Neural progenitor cell (in vitro differentiated cells): ENCODE measurements at regions not wholly inside any gene's neighbourhood (a gene's known extent, or its start where the extent isn't known, plus 50 kb on each side); places are given as distances from the start of the nearest gene placed in this dataset.

Source experiments
- DNase-seq: peaks from one replicate; pipeline ENCODE4 v3.0.0-alpha.2; 2016; ENCODE audit warnings: low spot score
- H2AFZ ChIP-seq: fragments of 200-600 bp; sonication (generic); replicated peaks from 2 replicates; pipeline ENCODE4 v1.6.1; 2016; ENCODE audit warnings: antibody characterized with exemption
- H3F3A ChIP-seq: fragments of 200-600 bp; sonication (generic); 2 replicates; pipeline ENCODE4 v1.6.1; 2016; ENCODE audit warnings: antibody characterized with exemption, low read depth
- H3K27ac ChIP-seq: fragments of 200-600 bp; sonication (generic); 2 replicates; pipeline ENCODE4 v1.5.1; 2016; ENCODE audit warnings: mild to moderate bottlenecking
- H3K27me3 ChIP-seq: fragments of 200-600 bp; sonication (generic); 2 replicates; pipeline ENCODE4 v1.6.1; 2016; ENCODE audit warnings: mild to moderate bottlenecking, moderate library complexity
- H3K36me3 ChIP-seq: fragments of 200-600 bp; sonication (generic); 2 replicates; pipeline ENCODE4 v1.5.1; 2016
- H3K4me1 ChIP-seq: fragments of 200-600 bp; sonication (generic); 2 replicates; pipeline ENCODE4 v1.6.1; 2016; ENCODE audit warnings: mixed run types
- H3K4me2 ChIP-seq: fragments of 200-600 bp; sonication (generic); 2 replicates; pipeline ENCODE4 v1.6.1; 2016
- H3K4me3 ChIP-seq: fragments of 200-600 bp; sonication (generic); 2 replicates; pipeline ENCODE4 v1.5.1; 2016
- H3K79me2 ChIP-seq: fragments of 200-600 bp; sonication (generic); 2 replicates; pipeline ENCODE4 v1.6.1; 2016; ENCODE audit warnings: low read depth
- H3K9ac ChIP-seq: fragments of 200-600 bp; sonication (generic); 2 replicates; pipeline ENCODE4 v1.6.1; 2016
- H3K9me3 ChIP-seq: fragments of 200-600 bp; sonication (generic); 2 replicates; pipeline ENCODE4 v1.5.1; 2016; ENCODE audit warnings: low read depth
- H4K20me1 ChIP-seq: fragments of 200-600 bp; sonication (generic); 2 replicates; pipeline ENCODE4 v1.6.1; 2016; ENCODE audit warnings: low read depth
- H3K27ac Mint-ChIP-seq: 3 replicates; pipeline ENCODE4 v1.8.0; 2021; ENCODE audit warnings: mixed read lengths
- H3K27me3 Mint-ChIP-seq: 2 replicates; pipeline ENCODE4 v1.8.0; 2022; ENCODE audit warnings: low read depth, mild to moderate bottlenecking, inconsistent platforms, moderate library complexity, mixed read lengths; ENCODE audit not compliant: insufficient read depth
- H3K36me3 Mint-ChIP-seq: 3 replicates; pipeline ENCODE4 v1.8.0; 2021; ENCODE audit warnings: mixed read lengths
- H3K4me1 Mint-ChIP-seq: 3 replicates; pipeline ENCODE4 v1.8.0; 2021; ENCODE audit warnings: mixed read lengths
- H3K4me3 Mint-ChIP-seq: 3 replicates; pipeline ENCODE4 v1.8.0; 2021; ENCODE audit warnings: mild to moderate bottlenecking, moderate library complexity, mixed read lengths
- H3K9me3 Mint-ChIP-seq: 3 replicates; pipeline ENCODE4 v1.8.0; 2020; ENCODE audit warnings: mixed read lengths
- EZH2 ChIP-seq: fragments of 200-600 bp; sonication (generic); IDR thresholded peaks from 2 replicates; pipeline ENCODE4 v1.6.1; 2017; ENCODE audit warnings: antibody characterized with exemption, mild to moderate bottlenecking, moderate library complexity
- EZH2phosphoT487 ChIP-seq: fragments of 200-600 bp; sonication (generic); IDR thresholded peaks from 2 replicates; pipeline ENCODE4 v1.6.1; 2017; ENCODE audit warnings: antibody characterized with exemption
- TF ChIP-seq, protein P1 (sequence below): fragments of 200-600 bp; sonication (generic); IDR thresholded peaks from 2 replicates; pipeline ENCODE4 v1.5.1; 2017; ENCODE audit warnings: antibody characterized with exemption, mild to moderate bottlenecking

DNA sequence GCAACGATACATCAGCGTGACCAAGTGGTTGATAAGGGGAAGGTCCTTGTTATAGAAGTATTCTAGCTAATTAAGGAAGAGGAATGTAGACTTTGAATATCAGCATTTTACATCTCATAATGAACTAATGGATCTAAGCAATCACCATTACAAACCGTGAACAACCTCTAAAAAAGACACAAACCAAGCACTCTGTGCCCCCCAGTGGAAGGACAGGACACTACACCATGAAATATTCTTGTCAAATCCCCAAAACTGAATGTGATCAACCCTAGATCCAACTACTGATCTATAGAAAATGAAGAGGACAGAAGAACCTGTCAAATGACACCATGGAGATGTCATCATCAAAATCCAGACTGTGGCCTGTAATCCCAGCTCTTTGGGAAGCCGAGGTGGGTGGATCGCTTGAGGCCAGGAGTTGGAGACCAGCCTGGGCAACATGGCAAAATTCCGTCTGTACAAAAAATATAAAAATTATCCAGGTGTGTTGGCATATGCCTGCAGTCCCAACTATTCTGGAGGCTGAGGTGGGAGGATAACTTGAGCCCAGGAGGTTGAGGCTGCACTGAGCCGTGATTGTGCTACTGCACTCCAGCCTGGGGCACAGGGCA, 111.3 kb upstream of the CARD11 start:
- no peak overlapping the region for H2AFZ ChIP-seq
- no peak overlapping the region for H3K4me3 ChIP-seq
- no peaks in the 10 kb centered on the region for H3K36me3 Mint-ChIP-seq
- no peaks in the 10 kb centered on the region for H3K79me2 ChIP-seq
- H3K27ac Mint-ChIP-seq: peak overlapping the region; percentile 51
- no peaks in the 10 kb centered on the region for H3K36me3 ChIP-seq
- no peaks in the 10 kb centered on the region for H4K20me1 ChIP-seq
- H3K27ac ChIP-seq: no peak overlapping the region
- no peak overlapping the region for H3K4me2 ChIP-seq
- no peaks in the 10 kb centered on the region for H3K4me1 ChIP-seq
- peaks cover 6% of the 10 kb centered on the region for H3K27me3 Mint-ChIP-seq
- no peak overlapping the region for H3K4me3 Mint-ChIP-seq
- no peak overlapping the region for H3K9ac ChIP-seq
- no peaks in the 10 kb centered on the region for H3K9me3 ChIP-seq
- H3K9me3 Mint-ChIP-seq: peaks cover 11% of the 10 kb centered on the region
- DNase-seq: peak; percentile 58
- H3F3A ChIP-seq: no peaks in the 10 kb centered on the region
- H3K27me3 ChIP-seq: no peaks in the 10 kb centered on the region
- H3K4me1 Mint-ChIP-seq: peaks cover 28% of the 10 kb centered on the region
- TF ChIP-seq, protein P1, sequence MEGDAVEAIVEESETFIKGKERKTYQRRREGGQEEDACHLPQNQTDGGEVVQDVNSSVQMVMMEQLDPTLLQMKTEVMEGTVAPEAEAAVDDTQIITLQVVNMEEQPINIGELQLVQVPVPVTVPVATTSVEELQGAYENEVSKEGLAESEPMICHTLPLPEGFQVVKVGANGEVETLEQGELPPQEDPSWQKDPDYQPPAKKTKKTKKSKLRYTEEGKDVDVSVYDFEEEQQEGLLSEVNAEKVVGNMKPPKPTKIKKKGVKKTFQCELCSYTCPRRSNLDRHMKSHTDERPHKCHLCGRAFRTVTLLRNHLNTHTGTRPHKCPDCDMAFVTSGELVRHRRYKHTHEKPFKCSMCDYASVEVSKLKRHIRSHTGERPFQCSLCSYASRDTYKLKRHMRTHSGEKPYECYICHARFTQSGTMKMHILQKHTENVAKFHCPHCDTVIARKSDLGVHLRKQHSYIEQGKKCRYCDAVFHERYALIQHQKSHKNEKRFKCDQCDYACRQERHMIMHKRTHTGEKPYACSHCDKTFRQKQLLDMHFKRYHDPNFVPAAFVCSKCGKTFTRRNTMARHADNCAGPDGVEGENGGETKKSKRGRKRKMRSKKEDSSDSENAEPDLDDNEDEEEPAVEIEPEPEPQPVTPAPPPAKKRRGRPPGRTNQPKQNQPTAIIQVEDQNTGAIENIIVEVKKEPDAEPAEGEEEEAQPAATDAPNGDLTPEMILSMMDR: peak; percentile 80
- TF ChIP-seq EZH2phosphoT487: no peak
- no peak for TF ChIP-seq EZH2

DNA sequence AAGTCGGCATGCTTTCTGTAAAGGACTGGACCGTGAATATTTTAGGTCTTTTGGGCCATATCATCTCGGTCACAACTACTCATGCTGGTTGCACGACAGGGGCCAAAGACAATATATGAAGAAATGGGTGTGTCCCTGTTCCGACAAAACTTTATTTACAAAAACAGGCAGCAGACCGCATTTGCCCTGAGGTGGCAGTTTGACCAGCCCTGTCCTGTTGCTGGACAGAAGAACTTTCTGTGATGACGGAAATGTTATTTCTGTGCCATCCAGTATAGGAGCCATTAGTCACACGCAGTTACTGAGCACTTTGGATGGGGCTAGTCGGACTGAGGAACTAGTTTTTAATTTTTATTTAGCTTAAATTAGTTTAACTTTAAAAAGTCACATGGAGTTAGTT, 112.8 kb upstream of the CARD11 start:
- Histone ChIP-seq H3K27me3 (no peaks in the 10 kb centered on the region), H3K79me2 (no peaks in the 10 kb centered on the region), H3K4me2 (no peak overlapping the region), H4K20me1 (no peaks in the 10 kb centered on the region), H3K4me1 (no peaks in the 10 kb centered on the region), H3K9ac (no peak overlapping the region), H3K4me3 (no peak overlapping the region), H3K36me3 (no peaks in the 10 kb centered on the region), H3K9me3 (no peaks in the 10 kb centered on the region), H3F3A (no peaks in the 10 kb centered on the region), H2AFZ (no peak overlapping the region), H3K27ac (no peak overlapping the region)
- Mint-ChIP-seq H3K27ac (no peak overlapping the region), H3K4me1 (peaks cover 27% of the 10 kb centered on the region), H3K9me3 (peaks cover 11% of the 10 kb centered on the region), H3K36me3 (no peaks in the 10 kb centered on the region), H3K27me3 (peaks cover 9% of the 10 kb centered on the region), H3K4me3 (no peak overlapping the region)
- TF ChIP-seq, protein P1: no peak
- TF ChIP-seq EZH2phosphoT487 (no peak), EZH2 (no peak)
- no peak for DNase-seq

DNA sequence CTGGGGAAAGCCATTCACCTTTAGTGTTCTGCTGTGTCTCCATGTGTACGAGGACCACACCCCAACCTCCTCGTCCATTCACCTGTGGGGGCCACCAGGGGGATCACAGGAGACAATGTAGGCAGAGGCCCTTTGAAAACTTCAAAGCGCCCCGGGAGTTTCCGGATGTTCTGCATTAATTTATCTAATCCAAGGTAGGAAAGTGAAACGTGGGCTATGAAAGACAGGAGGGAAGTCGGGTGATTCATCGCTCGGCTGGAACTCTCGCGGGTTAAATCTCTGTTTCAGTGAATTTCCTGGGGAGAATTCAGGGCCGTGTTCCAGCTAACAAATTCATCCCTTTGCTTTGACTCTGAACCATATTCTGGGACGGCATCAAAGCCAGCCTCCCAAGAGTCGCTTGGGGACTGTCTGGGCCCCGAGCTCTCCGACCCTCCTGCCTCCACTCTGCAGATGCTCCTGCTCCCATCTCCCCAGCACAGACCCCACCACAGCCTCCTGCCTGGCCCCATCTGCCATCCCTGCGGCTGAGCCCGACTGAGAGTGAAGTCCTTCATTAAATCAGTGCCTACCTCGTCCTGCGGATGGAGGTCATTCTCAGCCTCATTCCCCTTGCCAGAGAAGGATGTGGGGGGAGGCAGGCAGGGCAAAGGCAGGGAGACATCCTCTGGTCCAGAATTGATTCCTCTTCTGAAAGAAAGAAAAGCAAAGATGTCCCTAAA, 114.1 kb upstream of the CARD11 start:
- Mint-ChIP-seq H3K36me3 (no peaks in the 10 kb centered on the region), H3K4me3 (no peak overlapping the region), H3K4me1 (peaks cover 27% of the 10 kb centered on the region), H3K27ac (peak overlapping the region; percentile 73), H3K9me3 (peaks cover 15% of the 10 kb centered on the region), H3K27me3 (peaks cover 8% of the 10 kb centered on the region)
- H3K27ac ChIP-seq: no peak overlapping the region
- no peaks in the 10 kb centered on the region for H3K27me3 ChIP-seq
- no peak for TF ChIP-seq EZH2
- TF ChIP-seq, protein P1: no peak
- TF ChIP-seq EZH2phosphoT487: no peak
- no peaks in the 10 kb centered on the region for H3K36me3 ChIP-seq
- no peaks in the 10 kb centered on the region for H4K20me1 ChIP-seq
- no peaks in the 10 kb centered on the region for H3K9me3 ChIP-seq
- DNase-seq: no peak
- no peaks in the 10 kb centered on the region for H3K79me2 ChIP-seq
- H2AFZ ChIP-seq: no peak overlapping the region
- H3F3A ChIP-seq: no peaks in the 10 kb centered on the region
- no peak overlapping the region for H3K9ac ChIP-seq
- H3K4me1 ChIP-seq: no peaks in the 10 kb centered on the region
- H3K4me2 ChIP-seq: no peak overlapping the region
- H3K4me3 ChIP-seq: no peak overlapping the region
